Testis (tissue), 2 donors: ENCODE measurements at regions not wholly inside any gene's neighbourhood (a gene's known extent, or its start where the extent isn't known, plus 50 kb on each side); places are given as distances from the start of the nearest gene placed in this dataset.

Experiments
- POLR2A ChIP-seq: fragments of 450-650 bp; IDR thresholded peaks from one replicate; pipeline ENCODE4 v1.6.1; 2017; ENCODE audit warnings: antibody characterized with exemption, mild to moderate bottlenecking, moderate library complexity
- TF ChIP-seq, protein P1 (sequence below), 3 experiments: fragments of 450-650 bp in 2 of 3; fragments of 200-600 bp in 1 of 3; sonication (generic) in 1 of 3; IDR thresholded peaks; one replicate each; pipeline ENCODE4 v1.5.1; 2016 to 2019; ENCODE audit warnings: antibody characterized with exemption in 3 of 3, mild to moderate bottlenecking in 2 of 3, moderate library complexity in 1 of 3

DNA sequence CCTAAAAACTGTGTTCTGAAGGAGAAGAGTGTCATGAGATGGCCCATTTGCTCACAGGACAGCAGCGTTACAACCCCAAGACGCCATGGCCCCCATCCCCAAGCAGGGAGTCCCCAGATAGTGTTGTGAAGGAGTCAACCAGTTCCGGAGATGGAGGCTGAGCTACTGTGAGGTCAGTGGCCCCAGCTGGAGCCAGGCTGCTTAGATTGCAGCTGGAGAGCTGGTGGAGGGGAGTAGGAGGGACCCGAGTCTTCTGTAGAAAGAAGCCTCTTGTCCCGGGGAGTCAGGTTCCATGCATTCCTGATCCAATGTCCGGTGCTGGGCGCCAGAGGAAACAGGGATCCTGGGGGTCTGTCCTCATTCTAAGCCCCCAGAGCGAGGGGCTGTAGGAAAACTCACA lies 93.5 kb upstream of the SIM2 start:
- TF ChIP-seq, protein P1, sequence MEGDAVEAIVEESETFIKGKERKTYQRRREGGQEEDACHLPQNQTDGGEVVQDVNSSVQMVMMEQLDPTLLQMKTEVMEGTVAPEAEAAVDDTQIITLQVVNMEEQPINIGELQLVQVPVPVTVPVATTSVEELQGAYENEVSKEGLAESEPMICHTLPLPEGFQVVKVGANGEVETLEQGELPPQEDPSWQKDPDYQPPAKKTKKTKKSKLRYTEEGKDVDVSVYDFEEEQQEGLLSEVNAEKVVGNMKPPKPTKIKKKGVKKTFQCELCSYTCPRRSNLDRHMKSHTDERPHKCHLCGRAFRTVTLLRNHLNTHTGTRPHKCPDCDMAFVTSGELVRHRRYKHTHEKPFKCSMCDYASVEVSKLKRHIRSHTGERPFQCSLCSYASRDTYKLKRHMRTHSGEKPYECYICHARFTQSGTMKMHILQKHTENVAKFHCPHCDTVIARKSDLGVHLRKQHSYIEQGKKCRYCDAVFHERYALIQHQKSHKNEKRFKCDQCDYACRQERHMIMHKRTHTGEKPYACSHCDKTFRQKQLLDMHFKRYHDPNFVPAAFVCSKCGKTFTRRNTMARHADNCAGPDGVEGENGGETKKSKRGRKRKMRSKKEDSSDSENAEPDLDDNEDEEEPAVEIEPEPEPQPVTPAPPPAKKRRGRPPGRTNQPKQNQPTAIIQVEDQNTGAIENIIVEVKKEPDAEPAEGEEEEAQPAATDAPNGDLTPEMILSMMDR (IDR thresholded peaks at IDR 0.05) = no peak
- TF ChIP-seq POLR2A = no peak
